ENCODE measurements at regions not wholly inside any gene's neighbourhood (a gene's known extent, or its start where the extent isn't known, plus 50 kb on each side); places are given as distances from the start of the nearest gene placed in this dataset.

- TF ChIP-seq CTCF (IDR thresholded peaks at IDR 0.05) (no peak), EP300 (IDR thresholded peaks at IDR 0.05) (no peak)
- DNase-seq: no peak
- WGBS, 2 donors: 88 to 89% methylated on average over 1 of the region's 1 CpG
- Histone ChIP-seq H3K4me3 (no peak overlapping the region), H3K9me3 (no peaks in the 10 kb centered on the region), H3K27ac (no peak overlapping the region), H3K4me1 (no peaks in the 10 kb centered on the region), H3K36me3 (no peaks in the 10 kb centered on the region), H3K27me3 (no peaks in the 10 kb centered on the region)
- intact Hi-C loops (cut with DNase I): loop anchor here (10.0 kb wide), 1 partner anchor 265 kb away; no protein-coding TSS in a partner anchor
Observed at GRCh38 chr20:52389606-52390005, 198.0 kb upstream of the ZFP64 start.

- no peaks in the 10 kb centered on the region for H3K27me3 ChIP-seq
- TF ChIP-seq POLR2AphosphoS5 (IDR thresholded peaks at IDR 0.05): no peak
- no peak for TF ChIP-seq POLR2A (IDR thresholded peaks at IDR 0.05)
- H3K36me3 ChIP-seq: no peaks in the 10 kb centered on the region
- H3K9me3 ChIP-seq: peaks cover 0 to 4% (median 0%) of the 10 kb centered on the region in 4 donors
- intact Hi-C loops (cut with DNase I): loop anchor here (5.0 to 10.0 kb wide), 2 partner anchors 142 to 259 kb away; no protein-coding TSS in a partner anchor
- no peak overlapping the region for H3K27ac ChIP-seq
- H3K4me3 ChIP-seq: no peak overlapping the region
- H3K4me1 ChIP-seq: no peaks in the 10 kb centered on the region
- WGBS, 2 donors: 81 to 88% methylated on average over 10 of the region's 10 CpGs
- no peak for DNase-seq
Observed at GRCh38 chr20:52383995-52384621, 192.5 kb upstream of the ZFP64 start.

GRCh38 chr20:52382933-52383332 is 191.4 kb upstream of the ZFP64 start:
- no peak for DNase-seq
- Histone ChIP-seq H3K27ac (no peak overlapping the region), H3K36me3 (no peaks in the 10 kb centered on the region), H3K4me1 (no peaks in the 10 kb centered on the region), H3K27me3 (no peaks in the 10 kb centered on the region), H3K9me3 (peaks cover 0 to 4% (median 0%) of the 10 kb centered on the region in 4 donors), H3K4me3 (no peak overlapping the region)
- WGBS, 2 donors: 48 to 78% methylated on average over 4 of the region's 4 CpGs
- TF ChIP-seq CTCF (IDR thresholded peaks at IDR 0.05) (no peak), POLR2AphosphoS5 (IDR thresholded peaks at IDR 0.05) (no peak), POLR2A (IDR thresholded peaks at IDR 0.05) (no peak), EP300 (IDR thresholded peaks at IDR 0.05) (no peak)
- intact Hi-C loops (cut with DNase I): loop anchor here (5.0 to 10.0 kb wide), 2 partner anchors 141 to 258 kb away; no protein-coding TSS in a partner anchor

- TF ChIP-seq EP300 (IDR thresholded peaks at IDR 0.05): no peak
- TF ChIP-seq CTCF (IDR thresholded peaks at IDR 0.05): peak; percentile 9 to 82 (median 63)
- TF ChIP-seq POLR2AphosphoS5 (IDR thresholded peaks at IDR 0.05): no peak
- no peak for TF ChIP-seq POLR2A (IDR thresholded peaks at IDR 0.05)
- H3K9me3 ChIP-seq: peaks cover 0 to 4% (median 0%) of the 10 kb centered on the region in 4 donors
- no peaks in the 10 kb centered on the region for H3K36me3 ChIP-seq
- H3K27ac ChIP-seq: no peak overlapping the region
- DNase-seq: no peak
- 42 to 53% methylated on average over 7 of the region's 7 CpGs for WGBS, 2 donors
- no peak overlapping the region for H3K4me3 ChIP-seq
- intact Hi-C loops (cut with DNase I): loop anchor here (5.0 to 10.0 kb wide), 2 partner anchors 138 to 255 kb away; no protein-coding TSS in a partner anchor
- no peaks in the 10 kb centered on the region for H3K4me1 ChIP-seq
- H3K27me3 ChIP-seq: no peaks in the 10 kb centered on the region
Observed at GRCh38 chr20:52379723-52380336, 188.3 kb upstream of the ZFP64 start.

DNA sequence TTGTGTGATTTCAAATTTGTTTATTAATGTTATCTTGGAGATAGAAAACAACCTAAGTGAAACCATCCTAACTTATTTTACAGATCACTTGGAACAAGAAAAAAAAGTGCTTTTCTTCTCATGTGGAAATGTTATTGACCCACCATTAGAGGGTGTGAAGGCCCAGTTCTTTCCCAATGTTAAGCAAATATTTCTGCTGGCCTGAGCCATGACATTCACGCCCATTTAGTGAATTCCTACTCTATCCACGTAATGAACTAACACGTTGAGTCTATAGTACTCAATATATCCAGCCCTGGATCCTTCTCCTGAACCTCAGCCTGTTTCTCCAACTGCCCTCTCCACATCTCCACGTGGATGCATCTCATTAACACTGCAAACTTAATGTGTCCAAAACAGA is 180.6 kb upstream of the ZFP64 start:
- Histone ChIP-seq H3K4me1 (no peaks in the 10 kb centered on the region), H3K36me3 (no peaks in the 10 kb centered on the region), H3K4me3 (no peak overlapping the region), H3K27me3 (no peaks in the 10 kb centered on the region), H3K9me3 (no peaks in the 10 kb centered on the region), H3K27ac (no peak overlapping the region)
- WGBS, 2 donors: 38 to 63% methylated on average over 4 of the region's 4 CpGs
- intact Hi-C loops (cut with DNase I): no loop called here
- DNase-seq: no peak
- TF ChIP-seq CTCF (IDR thresholded peaks at IDR 0.05): no peak
- no peak for TF ChIP-seq POLR2A (IDR thresholded peaks at IDR 0.05)
- TF ChIP-seq POLR2AphosphoS5 (IDR thresholded peaks at IDR 0.05): no peak
- TF ChIP-seq EP300 (IDR thresholded peaks at IDR 0.05): no peak
